IMR-90 (cell line): ENCODE measurements at regions not wholly inside any gene's neighbourhood (a gene's known extent, or its start where the extent isn't known, plus 50 kb on each side); places are given as distances from the start of the nearest gene placed in this dataset.

Source experiments
- ATAC-seq: fragments of 200-7000 bp; cut with Tn5 transposase; 2 replicates; pipeline ENCODE4 v1.9.1; 2020; ENCODE audit warnings: low read depth, mild to moderate bottlenecking, moderate library complexity
- BruUV-seq: library from RNA; stranded (reverse); fragments of 400-500 nt; replicated peaks from 2 replicates; lab custom pipeline; 2021; lab: Mats Ljungman, UMichigan
- CTCF ChIA-PET: fragments of 300-600 bp; formaldehyde crosslinking; extraction: SDS; loops from one replicate; lab custom pipeline; 2021; ENCODE audit warnings: antibody characterized with exemption; lab: Yijun Ruan, JAX
- POLR2A ChIA-PET: fragments of 300-600 bp; sonication (Branson Sonifier 250); formaldehyde crosslinking; loops from one replicate; lab custom pipeline; 2022; ENCODE audit warnings: antibody characterized with exemption; ENCODE audit not compliant: unreplicated experiment; lab: Charles Lee
- DNase-seq: peaks from one replicate; pipeline ENCODE4 v3.0.0; 2013
- H2AFZ ChIP-seq: replicated peaks from 2 replicates; pipeline ENCODE3; 2013; ENCODE audit warnings: low read length, mild to moderate bottlenecking; ENCODE audit not compliant: poor library complexity
- H2AK5ac ChIP-seq: 2 replicates; pipeline ENCODE4 v1.6.1; 2013; ENCODE audit warnings: low read depth, low read length, inconsistent platforms
- H2AK9ac ChIP-seq: replicated peaks from 2 replicates; pipeline ENCODE3; 2013; ENCODE audit warnings: mild to moderate bottlenecking, low read depth, low read length, moderate library complexity; ENCODE audit not compliant: poor library complexity
- H2BK120ac ChIP-seq: 2 replicates; pipeline ENCODE4 v1.6.1; 2013; ENCODE audit warnings: low read depth, low read length, inconsistent platforms
- H2BK15ac ChIP-seq: 3 replicates; pipeline ENCODE4 v1.6.1; 2013; ENCODE audit warnings: low read depth, low read length, inconsistent platforms
- H2BK20ac ChIP-seq: 2 replicates; pipeline ENCODE4 v1.6.1; 2013; ENCODE audit warnings: low read depth, mild to moderate bottlenecking, inconsistent platforms, low read length, moderate library complexity
- H2BK5ac ChIP-seq: 2 replicates; pipeline ENCODE4 v1.6.1; 2013; ENCODE audit warnings: mild to moderate bottlenecking, low read depth, low read length, inconsistent platforms; ENCODE audit not compliant: poor library complexity, severe bottlenecking
- H3K14ac ChIP-seq: replicated peaks from 2 replicates; pipeline ENCODE4 v1.6.1; 2013; ENCODE audit warnings: low read depth, low read length, inconsistent platforms
- H3K18ac ChIP-seq: 2 replicates; pipeline ENCODE4 v1.6.1; 2013; ENCODE audit warnings: low read depth, low read length, control low read depth
- H3K23ac ChIP-seq: 2 replicates; pipeline ENCODE4 v1.6.1; 2013; ENCODE audit warnings: low read depth, low read length, inconsistent platforms
- H3K27ac ChIP-seq: 2 replicates; pipeline ENCODE4 v1.5.1; 2013; ENCODE audit warnings: mild to moderate bottlenecking, control low read depth, low read length; ENCODE audit not compliant: insufficient read depth
- H3K27me3 ChIP-seq: 2 replicates; pipeline ENCODE4 v1.6.1; 2013; ENCODE audit warnings: low read length; ENCODE audit not compliant: control insufficient read depth, insufficient read depth
- H3K36me3 ChIP-seq: 2 replicates; pipeline ENCODE4 v1.6.1; 2013; ENCODE audit warnings: low read length, mixed read lengths; ENCODE audit not compliant: control insufficient read depth, insufficient read depth
- H3K4ac ChIP-seq: 2 replicates; pipeline ENCODE4 v1.6.1; 2013; ENCODE audit warnings: low read depth, low read length, inconsistent platforms
- H3K4me1 ChIP-seq: 2 replicates; pipeline ENCODE4 v1.6.1; 2013; ENCODE audit warnings: low read length, mixed read lengths; ENCODE audit not compliant: control insufficient read depth, insufficient read depth
- H3K4me2 ChIP-seq: 2 replicates; pipeline ENCODE4 v1.6.1; 2013; ENCODE audit warnings: low read depth, mild to moderate bottlenecking, control low read depth, low read length, moderate library complexity
- H3K4me3 ChIP-seq: 2 replicates; pipeline ENCODE4 v1.5.1; 2013; ENCODE audit warnings: low read depth, mild to moderate bottlenecking, control low read depth, low read length, moderate library complexity; ENCODE audit not compliant: insufficient read depth
- H3K56ac ChIP-seq: 2 replicates; pipeline ENCODE4 v1.6.1; 2013; ENCODE audit warnings: low read length, inconsistent platforms; ENCODE audit not compliant: insufficient read depth; ENCODE audit errors: extremely low read depth
- H3K79me1 ChIP-seq, 2 experiments: 2 replicates each; pipeline ENCODE4 v1.6.1; 2013; ENCODE audit warnings: low read length in 2 of 2, inconsistent platforms in 1 of 2, low read depth in 1 of 2
- H3K9ac ChIP-seq: 2 replicates; pipeline ENCODE4 v1.6.1; 2013; ENCODE audit warnings: low read depth, low read length, control low read depth
- H3K9me1 ChIP-seq: 2 replicates; pipeline ENCODE4 v1.6.1; 2013; ENCODE audit warnings: low read length, inconsistent platforms; ENCODE audit not compliant: insufficient read depth
- H3K9me3 ChIP-seq: 2 replicates; pipeline ENCODE4 v1.6.1; 2013; ENCODE audit warnings: low read length; ENCODE audit not compliant: control insufficient read depth, insufficient read depth
- H4K20me1 ChIP-seq: 2 replicates; pipeline ENCODE4 v1.6.1; 2013; ENCODE audit warnings: low read length, inconsistent platforms; ENCODE audit not compliant: insufficient read depth
- H4K5ac ChIP-seq: 2 replicates; pipeline ENCODE4 v1.6.1; 2013; ENCODE audit warnings: mild to moderate bottlenecking, low read depth, low read length, control low read depth
- H4K8ac ChIP-seq, 2 experiments: 2 replicates each; pipeline ENCODE4 v1.6.1; 2013; ENCODE audit warnings: low read depth in 2 of 2, low read length in 2 of 2, control low read depth in 1 of 2, inconsistent platforms in 1 of 2
- H4K91ac ChIP-seq: 2 replicates; pipeline ENCODE4 v1.6.1; 2013; ENCODE audit warnings: low read depth, low read length, inconsistent platforms; ENCODE audit not compliant: insufficient read depth
- BHLHE40 ChIP-seq: fragments of 150-350 bp; IDR thresholded peaks from 2 replicates; pipeline ENCODE4 v1.6.1; 2016; ENCODE audit warnings: mild to moderate bottlenecking, low read depth, low read length
- CHD1 ChIP-seq: IDR thresholded peaks from 2 replicates; pipeline ENCODE4 v1.6.1; 2012; ENCODE audit warnings: low read depth, low read length, improper control_type of control experiment
- FOS ChIP-seq: fragments of 150-350 bp; IDR thresholded peaks from 2 replicates; pipeline ENCODE4 v1.6.1; 2016; ENCODE audit warnings: low read depth, low read length
- MAFK ChIP-seq: IDR thresholded peaks from 2 replicates; pipeline ENCODE4 v1.6.1; 2012; ENCODE audit warnings: low read depth, low read length, improper control_type of control experiment
- MAZ ChIP-seq: IDR thresholded peaks from 2 replicates; pipeline ENCODE4 v1.6.1; 2012; ENCODE audit warnings: low read depth, mild to moderate bottlenecking, low read length, improper control_type of control experiment, moderate library complexity, borderline replicate concordance
- POLR2A ChIP-seq: IDR thresholded peaks from 2 replicates; pipeline ENCODE4 v1.6.1; 2012; ENCODE audit warnings: mild to moderate bottlenecking, low read depth, low read length
- RAD21 ChIP-seq: IDR thresholded peaks from 2 replicates; pipeline ENCODE4 v1.6.1; 2012; ENCODE audit warnings: low read length, improper control_type of control experiment
- RFX5 ChIP-seq: IDR thresholded peaks from 2 replicates; pipeline ENCODE4 v1.8.0; 2012; ENCODE audit warnings: low read depth, mild to moderate bottlenecking, low read length, moderate library complexity
- SMC3 ChIP-seq: fragments of 150-350 bp; IDR thresholded peaks from 2 replicates; pipeline ENCODE4 v1.6.1; 2016; ENCODE audit warnings: low read depth, mild to moderate bottlenecking, antibody characterized with exemption, low read length, moderate library complexity
- WGBS, 2 experiments: methylation state at CpG; one replicate each; pipeline versions ENCODE4 v1.1.5 to v1.1.7; 2013; ENCODE audit warnings: missing lambda C conversion rate in 2 of 2; ENCODE audit not compliant: insufficient read length in 1 of 2; ENCODE audit errors: extremely low coverage in 2 of 2; 5-methylcytosine and 5-hydroxymethylcytosine counted together
- dilution Hi-C: fragments of 300-500 bp; cut with HindIII; formaldehyde crosslinking; loops from one replicate; pipeline ENCODE4 v1.14.3; 2018; ENCODE audit warnings: low sequenced_read_pairs; ENCODE audit not compliant: unreplicated experiment
- in situ Hi-C: fragments of 300-500 bp; cut with MboI; formaldehyde crosslinking; loops from 3 replicates; pipeline ENCODE4 v1.14.3; 2019; ENCODE audit warnings: low sequenced_read_pairs, inconsistent platforms, mixed read lengths
- intact Hi-C: fragments of 100-400 bp; cut with micrococcal nuclease; formaldehyde crosslinking; loops from 2 replicates; pipeline ENCODE4 v1.10.0; 2022
- TF ChIP-seq, protein P1 (sequence below): fragments of 150-350 bp; IDR thresholded peaks from 2 replicates; pipeline ENCODE4 v1.6.1; 2017; ENCODE audit warnings: mild to moderate bottlenecking, antibody characterized with exemption, low read length, low read depth
- TF ChIP-seq, protein P2 (sequence below): fragments of 150-350 bp; IDR thresholded peaks from 2 replicates; pipeline ENCODE4 v1.6.1; 2016; ENCODE audit warnings: low read depth, mild to moderate bottlenecking, low read length, moderate library complexity, borderline replicate concordance

DNA sequence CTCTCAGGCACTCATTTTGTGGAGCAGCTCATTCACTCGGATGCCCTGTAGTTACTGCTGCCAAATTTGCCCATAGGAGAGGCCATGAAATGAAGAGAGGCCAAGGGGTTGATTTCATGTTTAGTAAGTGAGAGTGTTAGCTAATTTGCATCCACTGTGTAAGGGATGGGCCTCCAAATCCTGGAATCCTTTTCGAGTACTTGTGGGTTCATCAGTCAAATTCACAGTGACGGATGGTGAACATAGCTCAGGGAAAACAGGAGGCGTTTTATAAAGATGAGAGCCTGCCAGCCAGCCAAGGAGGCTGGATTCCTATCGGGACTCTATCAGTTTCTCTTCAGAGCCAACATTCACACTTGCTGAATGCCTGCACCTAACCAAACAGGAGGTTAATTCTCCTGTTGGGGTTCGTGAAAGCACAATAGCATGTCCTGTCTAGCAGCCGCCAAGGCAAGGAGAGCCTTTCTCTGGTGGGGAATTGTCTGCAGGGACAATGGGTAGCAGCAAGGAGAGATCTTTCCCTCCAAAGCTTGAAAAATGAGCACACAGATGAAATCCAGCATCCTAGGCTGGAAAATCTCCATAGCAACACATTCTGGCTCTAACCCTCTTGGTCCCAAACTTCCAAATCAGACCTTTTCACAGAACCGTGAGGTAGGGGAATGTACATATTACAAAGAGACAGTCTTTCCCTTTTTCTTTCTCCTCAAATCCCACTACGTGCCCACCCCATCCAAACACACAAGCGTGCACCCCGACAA, 231.4 kb upstream of the ECI2 start:
- 0 out of 4 replicates have a peak, but pooled peaks cover 0 to 6% of the 10 kb centered on the region in 2 experiments for H3K79me1 ChIP-seq
- H3K56ac ChIP-seq, result no peak overlapping the region
- intact Hi-C loops (no loop called here), dilution Hi-C loops (no loop called here), in situ Hi-C loops (no loop called here)
- peak overlapping the region; percentile 30 for H3K14ac ChIP-seq
- ChIA-PET CTCF (no interaction called here), POLR2A (no interaction called here)
- H4K20me1 ChIP-seq, result no peaks in the 10 kb centered on the region
- ATAC-seq, result no peak
- BruUV-seq, result no TSS peak
- no peak overlapping the region for H4K5ac ChIP-seq
- peak overlapping the region; percentile 48; the same call in 1 of the 3 replicates for H2BK15ac ChIP-seq
- no peak overlapping the region for H2BK5ac ChIP-seq
- no peak overlapping the region for H3K9ac ChIP-seq
- H3K4me1 ChIP-seq, result peaks cover 20% of the 10 kb centered on the region
- no peak for DNase-seq
- H2BK120ac ChIP-seq, result no peak overlapping the region
- no peaks in the 10 kb centered on the region for H3K27me3 ChIP-seq
- H3K4me2 ChIP-seq, result no peak overlapping the region
- H2AK5ac ChIP-seq, result no peak overlapping the region
- H3K36me3 ChIP-seq, result no peaks in the 10 kb centered on the region
- H2BK20ac ChIP-seq, result no peak overlapping the region
- H2AFZ ChIP-seq, result peak overlapping the region; percentile 24
- H3K9me1 ChIP-seq, result peaks cover 23% of the 10 kb centered on the region
- no peak overlapping the region; a peak in 1 of 4 replicates for H4K8ac ChIP-seq
- WGBS, 2 experiments, result 82% methylated on average over 2 of the region's 11 CpGs; no CpG with 5 or more reads in 1 of the 2 experiments
- no peaks in the 10 kb centered on the region for H3K9me3 ChIP-seq
- no peak overlapping the region for H3K23ac ChIP-seq
- H2AK9ac ChIP-seq, result no peak overlapping the region
- TF ChIP-seq, protein P1, sequence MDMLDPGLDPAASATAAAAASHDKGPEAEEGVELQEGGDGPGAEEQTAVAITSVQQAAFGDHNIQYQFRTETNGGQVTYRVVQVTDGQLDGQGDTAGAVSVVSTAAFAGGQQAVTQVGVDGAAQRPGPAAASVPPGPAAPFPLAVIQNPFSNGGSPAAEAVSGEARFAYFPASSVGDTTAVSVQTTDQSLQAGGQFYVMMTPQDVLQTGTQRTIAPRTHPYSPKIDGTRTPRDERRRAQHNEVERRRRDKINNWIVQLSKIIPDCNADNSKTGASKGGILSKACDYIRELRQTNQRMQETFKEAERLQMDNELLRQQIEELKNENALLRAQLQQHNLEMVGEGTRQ, result no peak
- TF ChIP-seq RAD21, result no peak
- no peak for TF ChIP-seq FOS
- no peak for TF ChIP-seq BHLHE40
- no peak for TF ChIP-seq CHD1
- TF ChIP-seq, protein P2, sequence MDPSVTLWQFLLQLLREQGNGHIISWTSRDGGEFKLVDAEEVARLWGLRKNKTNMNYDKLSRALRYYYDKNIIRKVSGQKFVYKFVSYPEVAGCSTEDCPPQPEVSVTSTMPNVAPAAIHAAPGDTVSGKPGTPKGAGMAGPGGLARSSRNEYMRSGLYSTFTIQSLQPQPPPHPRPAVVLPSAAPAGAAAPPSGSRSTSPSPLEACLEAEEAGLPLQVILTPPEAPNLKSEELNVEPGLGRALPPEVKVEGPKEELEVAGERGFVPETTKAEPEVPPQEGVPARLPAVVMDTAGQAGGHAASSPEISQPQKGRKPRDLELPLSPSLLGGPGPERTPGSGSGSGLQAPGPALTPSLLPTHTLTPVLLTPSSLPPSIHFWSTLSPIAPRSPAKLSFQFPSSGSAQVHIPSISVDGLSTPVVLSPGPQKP, result no peak
- TF ChIP-seq POLR2A, result no peak
- no peak for TF ChIP-seq MAZ
- no peak for TF ChIP-seq RFX5
- TF ChIP-seq MAFK, result no peak
- no peak for TF ChIP-seq SMC3
- no peak overlapping the region for H3K4ac ChIP-seq
- H4K91ac ChIP-seq, result no peak overlapping the region
- no peak overlapping the region for H3K4me3 ChIP-seq
- H3K18ac ChIP-seq, result no peak overlapping the region
- no peak overlapping the region for H3K27ac ChIP-seq
